Thyroid gland (tissue), 4 donors: ENCODE measurements at regions not wholly inside any gene's neighbourhood (a gene's known extent, or its start where the extent isn't known, plus 50 kb on each side); places are given as distances from the start of the nearest gene placed in this dataset.
"Not testable (repeated sequence)": the region's sequence is repeated elsewhere in the genome, so short reads cannot be mapped to it uniquely, and the experiment has no call there.

Experiments
- DNase-seq, 2 donors: peaks; one replicate each; pipeline ENCODE4 v3.0.0-alpha.2; 2019
- H3K27ac ChIP-seq, 3 donors: fragments of 200-600 bp; sonication (generic); 1 replicate in 2 of 3; 2 replicates in 1 of 3; pipeline ENCODE4 v1.5.1; 2016 to 2019; ENCODE audit warnings: mild to moderate bottlenecking in 1 of 3, moderate library complexity in 1 of 3
- H3K27me3 ChIP-seq: fragments of 200-600 bp; sonication (generic); one replicate; pipeline ENCODE4 v1.5.1; 2019
- H3K36me3 ChIP-seq, 2 donors: fragments of 200-600 bp; sonication (generic); one replicate each; pipeline ENCODE4 v1.5.1; 2016 to 2019
- H3K4me1 ChIP-seq, 2 donors: fragments of 200-600 bp; sonication (generic); one replicate each; pipeline ENCODE4 v1.5.1; 2017 to 2019
- H3K4me3 ChIP-seq, 3 donors: fragments of 200-600 bp; sonication (generic); replicated peaks in 1 of 3; 1 replicate in 2 of 3; 2 replicates in 1 of 3; pipeline ENCODE4 v1.5.1; 2016; ENCODE audit warnings: mild to moderate bottlenecking in 1 of 3
- H3K9me3 ChIP-seq: fragments of 200-600 bp; sonication (generic); one replicate; pipeline ENCODE4 v1.5.1; 2017
- CTCF ChIP-seq, 6 experiments: fragments of 200-600 bp in 3 of 6; fragments of 450-650 bp in 3 of 6; sonication (generic) in 3 of 6; IDR thresholded peaks; one replicate each; pipeline ENCODE4 v1.5.1; 2016 to 2019; ENCODE audit warnings: antibody characterized with exemption in 6 of 6, mild to moderate bottlenecking in 2 of 6, inconsistent platforms in 1 of 6, moderate library complexity in 1 of 6
- POLR2A ChIP-seq, 2 donors: fragments of 450-650 bp; IDR thresholded peaks; one replicate each; pipeline ENCODE4 v1.6.1; 2017; ENCODE audit warnings: antibody characterized with exemption in 2 of 2, mild to moderate bottlenecking in 2 of 2, moderate library complexity in 1 of 2
- WGBS, 2 donors: methylation state at CpG; one replicate each; pipeline ENCODE4 v1.1.5; 2017; 5-methylcytosine and 5-hydroxymethylcytosine counted together
- intact Hi-C: fragments of 100-400 bp; cut with DNase I; formaldehyde crosslinking; loops from one replicate; pipeline ENCODE4 v1.15.1; 2023

- H3K27me3 ChIP-seq: no peaks in the 10 kb centered on the region
- intact Hi-C loops: no loop called here
- H3K4me1 ChIP-seq: no peaks in the 10 kb centered on the region
- DNase-seq: no peak
- no peak overlapping the region for H3K27ac ChIP-seq
- H3K4me3 ChIP-seq: no peak overlapping the region
- H3K36me3 ChIP-seq: no peaks in the 10 kb centered on the region
- H3K9me3 ChIP-seq: no peaks in the 10 kb centered on the region
- WGBS, 2 donors: 69 to 81% methylated on average over 6 to 7 of the region's 8 CpGs
- TF ChIP-seq POLR2A (IDR thresholded peaks at IDR 0.05) (no peak), CTCF (IDR thresholded peaks at IDR 0.05) (no peak)
Measured at GRCh38 chr6:103522045-103522444, 1337.7 kb downstream of the HACE1 start.

GRCh38 chr6:103516336-103516735 is 1343.4 kb downstream of the HACE1 start:
- H3K27me3 ChIP-seq: no peaks in the 10 kb centered on the region

GRCh38 chr6:103507052-103507451 is 1352.7 kb downstream of the HACE1 start:
- no peaks in the 10 kb centered on the region for H3K9me3 ChIP-seq
- no peaks in the 10 kb centered on the region for H3K36me3 ChIP-seq
- TF ChIP-seq POLR2A (IDR thresholded peaks at IDR 0.05) (no peak), CTCF (IDR thresholded peaks at IDR 0.05) (no peak)
- H3K4me1 ChIP-seq: no peaks in the 10 kb centered on the region
- intact Hi-C loops: no loop called here
- H3K27ac ChIP-seq: no peak overlapping the region
- DNase-seq: no peak
- no peak overlapping the region for H3K4me3 ChIP-seq
- no peaks in the 10 kb centered on the region for H3K27me3 ChIP-seq

More at GRCh38 chr6:103516336-103516735, 1343.4 kb downstream of the HACE1 start:
- Histone ChIP-seq H3K36me3 (no peaks in the 10 kb centered on the region), H3K4me3 (no peak overlapping the region), H3K9me3 (no peaks in the 10 kb centered on the region), H3K27ac (no peak overlapping the region), H3K4me1 (no peaks in the 10 kb centered on the region)
- WGBS, 2 donors: 55 to 57% methylated on average over 3 of the region's 3 CpGs
- DNase-seq: no peak
- TF ChIP-seq CTCF (IDR thresholded peaks at IDR 0.05) (no peak), POLR2A (IDR thresholded peaks at IDR 0.05) (no peak)
- intact Hi-C loops: no loop called here

- intact Hi-C loops: no loop called here
- TF ChIP-seq CTCF (IDR thresholded peaks at IDR 0.05) (no peak), POLR2A (IDR thresholded peaks at IDR 0.05) (no peak)
- H3K9me3 ChIP-seq: no peaks in the 10 kb centered on the region
- no peaks in the 10 kb centered on the region for H3K27me3 ChIP-seq
- H3K36me3 ChIP-seq: no peaks in the 10 kb centered on the region
- H3K27ac ChIP-seq: no peak overlapping the region
- DNase-seq: no peak
- WGBS, 2 donors: 88 to 89% methylated on average over 2 of the region's 2 CpGs
- H3K4me3 ChIP-seq: no peak overlapping the region
- no peaks in the 10 kb centered on the region for H3K4me1 ChIP-seq
Measured at GRCh38 chr6:103505155-103505518, 1354.6 kb downstream of the HACE1 start.

GRCh38 chr6:103504501-103505154 is 1355.1 kb downstream of the HACE1 start:
- Histone ChIP-seq H3K27me3 (no peaks in the 10 kb centered on the region), H3K9me3 (no peaks in the 10 kb centered on the region), H3K27ac (no peak overlapping the region), H3K4me1 (no peaks in the 10 kb centered on the region), H3K4me3 (no peak overlapping the region), H3K36me3 (no peaks in the 10 kb centered on the region)
- 60 to 64% methylated on average over 1 of the region's 1 CpG for WGBS, 2 donors
- intact Hi-C loops: no loop called here
- TF ChIP-seq POLR2A (IDR thresholded peaks at IDR 0.05) (no peak), CTCF (IDR thresholded peaks at IDR 0.05) (no peak)
- no peak for DNase-seq

- intact Hi-C loops, DNase-seq, H3K27me3 ChIP-seq, H3K9me3 ChIP-seq, H3K36me3 ChIP-seq, H3K27ac ChIP-seq, H3K4me1 ChIP-seq, H3K4me3 ChIP-seq: not testable (repeated sequence)
- WGBS, 2 donors: 88 to 91% methylated on average over 11 of the region's 11 CpGs
Measured at GRCh38 chr6:103496588-103496987, 1363.1 kb downstream of the HACE1 start.
